Fibroblast of upper back skin (primary cell): ENCODE measurements at regions not wholly inside any gene's neighbourhood (a gene's known extent, or its start where the extent isn't known, plus 50 kb on each side); places are given as distances from the start of the nearest gene placed in this dataset.
"Not testable (repeated sequence)": the region's sequence is repeated elsewhere in the genome, so short reads cannot be mapped to it uniquely, and the experiment has no call there.

Experiments used
- DNase-seq: peaks from one replicate; pipeline ENCODE4 v3.0.0-alpha.2; 2013

- not testable (repeated sequence) for DNase-seq
Observed at GRCh38 chr12:31162896-31163560, 89.4 kb downstream of the DDX11 start.

GRCh38 chr12:31174293-31174692 lies 100.6 kb downstream of the DDX11 start:
- not testable (repeated sequence) for DNase-seq

- not testable (repeated sequence) for DNase-seq
Observed at GRCh38 chr12:31177514-31177913, 103.9 kb downstream of the DDX11 start.

GRCh38 chr12:31178875-31179274 lies 105.2 kb downstream of the DDX11 start:
- DNase-seq: not testable (repeated sequence)

- not testable (repeated sequence) for DNase-seq
Observed at GRCh38 chr12:31179627-31180237, 106.1 kb downstream of the DDX11 start.

GRCh38 chr12:31182571-31182970 lies 108.9 kb downstream of the DDX11 start:
- DNase-seq: not testable (repeated sequence)

GRCh38 chr12:31183107-31183506 lies 109.4 kb downstream of the DDX11 start:
- not testable (repeated sequence) for DNase-seq

- not testable (repeated sequence) for DNase-seq
Observed at GRCh38 chr12:31183899-31184298, 110.2 kb downstream of the DDX11 start.

- not testable (repeated sequence) for DNase-seq
Observed at GRCh38 chr12:31184667-31185066, 111.0 kb downstream of the DDX11 start.

- not testable (repeated sequence) for DNase-seq
Observed at GRCh38 chr12:31192689-31193088, 119.0 kb downstream of the DDX11 start.

GRCh38 chr12:31195620-31196019 lies 122.0 kb downstream of the DDX11 start:
- DNase-seq: not testable (repeated sequence)

GRCh38 chr12:31199476-31199875 lies 125.8 kb downstream of the DDX11 start:
- not testable (repeated sequence) for DNase-seq

GRCh38 chr12:31201382-31201781 lies 124.6 kb downstream of the SINHCAF start:
- no peak for DNase-seq

- DNase-seq: no peak
Observed at GRCh38 chr12:31203261-31203660, 122.7 kb downstream of the SINHCAF start.

GRCh38 chr12:31205054-31205453 lies 120.9 kb downstream of the SINHCAF start:
- peak; percentile 63 for DNase-seq

- peak; percentile 80 for DNase-seq
Observed at GRCh38 chr12:31206038-31206670, 119.8 kb downstream of the SINHCAF start.

- DNase-seq: no peak
Observed at GRCh38 chr12:31207799-31208465, 118.0 kb downstream of the SINHCAF start.

- DNase-seq: no peak
Observed at GRCh38 chr12:31210104-31210503, 115.8 kb downstream of the SINHCAF start.

GRCh38 chr12:31210541-31210940 lies 115.4 kb downstream of the SINHCAF start:
- DNase-seq: no peak

GRCh38 chr12:31214626-31215517 lies 111.1 kb downstream of the SINHCAF start:
- peak; percentile 3 for DNase-seq

- DNase-seq: no peak
Observed at GRCh38 chr12:31215518-31216232, 110.3 kb downstream of the SINHCAF start.

- DNase-seq: no peak
Observed at GRCh38 chr12:31216479-31216878, 109.5 kb downstream of the SINHCAF start.
